ENCODE measurements at regions not wholly inside any gene's neighbourhood (a gene's known extent, or its start where the extent isn't known, plus 50 kb on each side); places are given as distances from the start of the nearest gene placed in this dataset.

DNA sequence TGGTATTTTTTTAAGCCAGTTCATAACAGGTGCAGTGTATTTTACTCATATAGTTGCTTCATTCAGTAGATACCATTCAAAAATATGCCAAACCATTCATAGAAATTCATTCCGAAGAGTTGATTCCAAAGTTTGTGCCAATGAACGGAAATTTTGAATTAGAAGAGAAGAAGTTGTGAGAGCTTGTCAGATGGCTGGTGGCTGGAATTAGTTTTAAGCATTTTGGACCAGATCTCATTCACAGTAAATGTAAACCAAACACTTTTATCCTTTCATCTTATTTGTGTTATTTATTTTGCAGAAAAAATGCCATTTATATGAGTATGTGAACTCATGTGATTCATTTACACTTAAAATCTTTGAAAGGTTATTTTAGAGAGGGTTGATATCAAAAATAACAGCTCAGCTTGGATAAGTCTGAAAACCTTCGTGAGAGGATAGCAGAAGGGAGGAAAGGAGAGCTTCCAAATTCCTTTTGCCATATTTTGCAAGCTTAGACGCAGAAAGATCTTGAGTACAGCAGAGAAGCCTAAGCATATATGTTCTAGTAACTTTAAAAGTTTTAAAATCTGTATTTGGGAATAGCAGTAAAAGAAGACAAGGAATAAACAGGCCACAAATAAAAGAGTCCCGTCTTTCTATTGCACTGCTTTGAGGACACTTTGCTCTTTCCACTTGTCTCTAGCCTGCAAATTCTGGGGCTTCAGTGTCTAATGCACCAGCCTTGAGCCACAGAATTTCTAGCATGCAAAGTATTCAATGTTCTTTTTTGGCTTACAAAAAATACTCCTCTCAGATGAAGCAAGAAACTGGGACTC, 253.6 kb upstream of the FLRT2 start:
- DNase-seq (ENCODE audit: low spot score), result no peak

DNA sequence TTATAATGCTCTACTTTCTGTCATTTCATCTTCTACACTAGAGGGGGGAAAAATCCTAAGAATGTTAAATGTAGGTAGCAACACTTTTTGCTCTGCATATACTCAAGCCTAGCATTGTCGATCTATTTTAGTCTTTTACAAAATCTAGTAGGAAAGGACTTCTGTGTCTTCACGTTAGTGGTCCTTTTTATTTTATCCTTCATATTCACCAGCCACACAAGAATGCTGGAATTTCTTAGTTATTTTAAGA, 253.0 kb upstream of the FLRT2 start:
- DNase-seq (ENCODE audit: low spot score), result no peak

DNA sequence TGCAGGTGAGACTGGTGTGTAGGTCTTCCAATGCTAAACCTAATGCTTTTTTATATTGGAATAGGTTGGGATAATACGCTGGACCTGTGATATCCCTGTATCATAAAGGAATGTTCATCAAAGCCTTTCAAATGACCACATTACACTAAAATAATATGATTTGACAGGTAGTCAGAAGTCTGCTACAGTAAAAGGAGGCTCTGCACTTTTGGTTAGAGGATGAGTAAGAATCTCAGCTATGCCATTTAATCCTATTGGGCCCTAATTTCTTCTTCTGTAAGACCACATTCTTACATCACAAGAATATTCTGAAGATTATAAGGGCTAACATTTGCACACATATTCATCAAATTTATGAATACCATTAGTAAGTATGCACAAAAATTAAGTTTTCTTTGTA, 250.5 kb upstream of the FLRT2 start:
- no peak for DNase-seq (ENCODE audit: low spot score)

DNA sequence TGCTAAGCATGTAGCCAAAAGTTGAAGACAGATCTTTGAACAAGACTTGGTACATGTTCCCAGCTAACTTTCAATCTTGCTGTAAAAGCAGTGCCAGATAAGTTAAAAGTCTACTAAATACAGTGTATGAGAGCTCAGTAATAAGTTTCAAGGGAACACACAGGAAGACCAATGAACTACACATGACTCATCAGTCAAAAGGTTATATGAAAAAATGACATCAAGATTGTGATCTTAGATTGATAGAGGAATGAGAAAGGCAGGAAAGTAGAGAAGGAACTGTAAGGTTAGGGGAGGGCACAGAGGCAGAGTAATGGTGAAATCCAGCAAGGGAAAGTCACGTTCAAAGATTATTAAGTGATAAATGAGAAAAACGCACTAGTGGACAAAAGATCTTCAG, 249.9 kb upstream of the FLRT2 start:
- DNase-seq (ENCODE audit: low spot score), result peak; percentile 10

DNA sequence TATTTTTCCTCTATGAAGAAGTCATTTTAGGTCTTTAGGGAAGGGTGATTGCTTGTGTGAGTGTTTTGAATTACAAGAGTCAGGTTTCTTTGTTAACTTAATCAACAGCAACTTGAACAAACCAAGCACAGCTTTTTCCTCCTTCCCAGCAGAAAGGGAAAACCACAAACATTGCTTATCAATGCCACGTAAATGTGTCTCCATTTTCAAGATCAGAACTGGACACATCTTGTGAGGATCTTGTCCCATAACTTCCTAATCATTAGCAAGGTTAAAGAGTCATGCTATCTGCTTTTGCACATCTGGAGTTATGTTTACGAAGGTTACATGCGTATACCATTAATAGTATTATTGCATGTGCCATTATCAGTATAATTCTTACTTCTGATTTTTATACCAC, 248.0 kb upstream of the FLRT2 start:
- DNase-seq (ENCODE audit: low spot score), result no peak

DNA sequence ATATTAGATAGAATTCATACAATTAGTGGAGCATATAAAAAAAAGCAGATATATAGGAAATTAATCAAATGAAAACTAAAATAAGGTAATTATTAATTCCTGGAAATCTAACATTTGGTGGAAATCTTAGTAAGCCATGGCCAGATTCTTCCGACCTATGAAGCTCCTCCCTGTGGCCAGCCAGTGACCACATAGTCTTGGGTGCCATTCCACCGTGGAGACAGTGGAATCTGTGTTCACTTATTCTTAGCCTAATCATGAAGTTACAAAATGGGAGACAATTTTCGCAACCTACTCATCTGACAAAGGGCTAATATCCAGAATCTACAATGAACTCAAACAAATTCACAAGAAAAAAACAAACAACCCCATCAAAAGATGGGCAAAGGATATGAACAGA, 241.9 kb upstream of the FLRT2 start:
- no peak for DNase-seq (ENCODE audit: low spot score)

DNA sequence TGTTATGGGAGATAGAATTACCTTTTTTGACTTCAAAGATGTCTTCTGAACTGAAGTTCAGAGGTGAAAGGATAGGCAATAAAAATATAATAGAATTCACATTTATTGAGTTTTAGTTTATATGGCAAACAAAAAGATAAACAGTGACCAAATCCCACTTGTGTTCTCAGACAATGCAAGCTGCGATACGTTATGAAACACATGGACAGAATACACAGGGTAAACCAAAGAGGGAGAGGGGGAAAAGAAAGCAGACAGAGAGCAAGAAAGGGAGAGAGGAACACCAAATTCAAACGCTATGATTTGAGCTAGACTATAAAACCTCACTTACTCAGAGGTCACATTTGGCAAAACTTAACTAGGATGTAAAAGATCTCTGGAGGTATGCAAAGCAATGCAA, 238.2 kb upstream of the FLRT2 start:
- no peak for DNase-seq (ENCODE audit: low spot score)

DNA sequence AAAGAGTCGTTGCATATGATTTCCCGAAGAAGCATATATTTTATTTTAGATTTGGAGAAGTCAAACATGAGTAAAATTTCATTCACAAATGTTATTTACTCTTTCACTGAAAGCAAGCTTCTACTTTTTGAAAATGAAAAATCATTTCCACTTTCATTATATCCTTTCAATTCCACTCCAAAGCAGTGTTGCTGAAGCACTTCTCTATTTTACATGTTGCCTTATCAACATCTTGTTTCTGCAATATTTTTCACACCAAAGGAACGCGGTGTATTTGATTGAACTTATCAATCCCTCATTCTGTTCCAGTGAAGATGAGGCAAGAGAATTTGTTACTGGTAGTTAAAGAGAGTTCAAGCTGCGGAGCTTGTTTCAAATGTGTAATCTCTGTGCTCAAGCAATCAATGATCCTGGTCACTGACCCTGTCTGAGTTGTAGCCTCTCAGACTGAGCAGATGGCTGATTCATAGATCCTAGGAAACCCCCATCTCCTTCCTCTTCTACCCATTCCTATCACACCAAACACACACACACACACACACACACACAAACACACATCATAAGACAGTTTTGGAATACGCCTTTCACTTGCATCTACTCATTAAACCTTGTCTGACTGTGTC, 236.2 kb upstream of the FLRT2 start:
- peak; percentile 4 for DNase-seq (ENCODE audit: low spot score)

DNA sequence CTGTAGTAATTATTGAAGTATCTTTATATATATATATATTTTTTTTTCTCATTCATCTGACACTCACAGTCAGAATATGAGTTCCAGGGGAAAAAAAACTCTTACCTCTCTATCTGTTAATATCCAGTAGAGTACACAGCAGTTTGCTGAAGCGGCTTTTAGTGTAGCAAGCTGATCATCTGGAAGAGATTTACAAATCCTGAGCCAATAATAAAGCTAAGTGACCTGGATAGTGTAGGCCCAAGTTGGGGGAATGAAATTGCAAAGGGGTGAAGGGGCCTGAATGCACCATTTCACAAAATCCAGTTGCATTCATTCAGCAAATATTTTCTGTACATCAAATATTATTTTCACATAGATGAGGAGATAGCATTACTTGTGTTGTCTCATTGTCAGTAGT, 234.6 kb upstream of the FLRT2 start:
- no peak for DNase-seq (ENCODE audit: low spot score)

DNA sequence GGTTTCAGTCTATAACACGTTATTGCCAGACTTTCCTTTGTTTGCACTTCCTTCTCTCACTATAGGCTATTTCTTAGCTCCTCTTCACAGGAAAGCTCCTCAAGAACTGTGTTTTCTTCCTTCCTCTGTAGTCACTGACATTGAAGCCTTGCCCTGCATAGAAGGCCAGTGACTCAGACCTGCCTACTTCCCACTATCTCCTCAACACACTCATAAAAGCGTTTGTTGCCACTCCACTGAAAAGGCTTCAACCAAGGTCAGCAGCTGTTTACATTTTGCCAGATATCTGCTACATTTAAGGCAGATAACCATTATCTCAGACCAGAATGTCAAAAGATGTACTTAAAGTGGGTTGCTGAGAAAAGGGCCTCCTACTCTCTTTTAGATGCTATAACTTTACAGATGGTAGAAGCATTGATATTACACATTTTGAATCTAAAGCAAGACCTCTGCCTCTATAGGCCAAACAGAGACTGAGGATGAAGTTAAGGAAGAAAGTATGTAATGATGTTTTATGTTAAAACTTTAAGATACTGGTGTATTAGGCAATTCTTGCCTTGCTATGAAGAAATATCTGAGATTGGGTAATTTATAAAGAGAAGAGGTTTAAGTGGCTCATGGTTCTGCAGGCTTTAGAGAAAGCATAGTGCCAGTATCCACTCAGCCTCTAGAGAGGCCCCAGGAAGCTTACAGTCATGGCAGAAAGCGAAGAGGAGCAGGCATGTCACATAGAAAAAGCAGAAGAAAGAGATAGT, 233.3 kb upstream of the FLRT2 start:
- DNase-seq (ENCODE audit: low spot score), result peak; percentile 35

DNA sequence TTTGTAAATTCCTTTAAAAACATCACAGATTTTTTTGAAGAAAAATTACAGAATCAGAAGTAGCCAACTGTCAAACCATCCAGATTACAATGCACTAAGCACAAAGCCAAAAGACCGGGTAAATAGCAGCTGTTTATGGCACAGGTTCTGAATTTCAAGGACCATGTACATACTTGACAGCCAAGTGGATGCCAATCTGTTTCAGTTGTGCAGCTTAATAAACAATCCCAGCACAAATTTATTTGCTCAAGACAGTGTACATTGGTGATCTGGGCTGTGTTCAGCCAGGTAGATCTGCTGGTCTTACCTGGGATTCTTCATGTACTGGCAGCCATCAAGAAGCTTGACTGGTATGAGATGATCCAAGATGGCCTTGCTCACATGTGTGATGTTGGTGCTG, 229.8 kb upstream of the FLRT2 start:
- no peak for DNase-seq (ENCODE audit: low spot score)

DNA sequence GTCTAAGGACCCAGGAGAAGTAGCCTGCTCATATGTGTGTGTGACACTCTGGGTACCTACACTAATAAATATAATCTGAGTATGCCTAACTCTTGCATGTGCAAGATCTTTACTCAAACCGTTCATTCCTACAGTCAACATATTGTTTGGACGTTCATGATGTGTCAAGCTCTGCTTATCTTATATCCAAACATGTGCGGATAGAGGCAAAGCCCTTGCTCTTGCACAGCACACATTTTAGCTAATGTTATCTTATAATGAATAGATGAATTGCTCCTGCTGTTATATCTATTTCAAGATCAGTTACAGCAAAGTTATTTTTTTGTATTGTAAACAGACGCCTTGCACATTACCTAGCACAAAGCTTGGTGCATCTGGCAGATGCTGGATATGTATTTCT, 228.4 kb upstream of the FLRT2 start:
- no peak for DNase-seq (ENCODE audit: low spot score)

DNA sequence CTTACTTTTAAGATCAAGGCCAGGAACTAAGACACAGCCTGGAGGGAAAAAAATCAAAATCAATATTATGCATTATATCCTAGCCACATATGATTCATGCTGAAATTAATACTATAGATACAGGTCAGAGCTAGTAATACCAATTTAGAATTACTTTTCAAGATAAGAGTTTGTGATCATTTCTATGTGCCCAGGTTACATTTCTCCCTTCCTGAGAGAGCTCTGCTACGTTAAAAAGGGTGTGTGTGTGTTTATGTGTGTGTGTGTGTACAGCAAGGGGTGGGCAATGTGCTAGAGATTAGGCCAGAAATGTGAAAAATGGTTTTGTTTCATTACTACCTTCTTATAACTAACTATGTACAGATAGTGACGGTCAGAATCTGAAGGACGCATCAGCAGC, 223.9 kb upstream of the FLRT2 start:
- no peak for DNase-seq (ENCODE audit: low spot score)

DNA sequence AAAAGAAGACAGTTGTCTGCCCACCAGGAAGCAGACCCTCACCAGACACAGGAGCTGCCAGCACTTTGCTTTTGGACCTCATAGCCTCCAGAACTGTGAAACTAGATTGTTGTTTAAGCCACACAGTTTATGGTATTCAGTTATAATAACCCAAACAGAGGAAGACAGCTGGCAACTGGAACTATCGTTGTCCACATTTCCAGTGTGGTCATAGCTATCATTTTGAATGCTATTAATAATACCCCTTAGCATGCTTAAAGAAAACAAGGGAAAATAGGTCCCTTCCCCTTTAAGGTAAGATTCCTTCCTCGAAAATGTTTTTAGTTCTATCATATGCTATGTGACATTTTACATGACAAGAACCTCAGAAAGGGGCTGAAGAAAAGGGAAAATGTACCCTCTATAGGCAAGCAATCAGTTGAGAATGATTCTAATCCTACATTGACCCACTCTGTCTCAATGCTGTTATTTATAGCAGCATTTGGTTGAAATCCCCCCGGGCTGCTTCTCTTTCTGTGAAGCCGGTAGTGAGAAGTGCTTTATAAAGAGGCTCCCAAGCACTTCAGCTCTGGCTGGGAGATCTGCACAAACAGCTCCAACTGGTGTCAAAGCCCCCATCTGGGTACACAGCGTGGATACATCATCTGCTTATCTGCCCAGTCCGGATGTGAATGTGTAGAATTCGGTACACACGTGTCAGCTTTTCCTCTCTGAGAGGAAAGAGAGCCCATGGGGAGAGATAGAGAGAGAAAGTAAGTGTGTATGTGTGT, 221.2 kb upstream of the FLRT2 start:
- DNase-seq (ENCODE audit: low spot score), result no peak

DNA sequence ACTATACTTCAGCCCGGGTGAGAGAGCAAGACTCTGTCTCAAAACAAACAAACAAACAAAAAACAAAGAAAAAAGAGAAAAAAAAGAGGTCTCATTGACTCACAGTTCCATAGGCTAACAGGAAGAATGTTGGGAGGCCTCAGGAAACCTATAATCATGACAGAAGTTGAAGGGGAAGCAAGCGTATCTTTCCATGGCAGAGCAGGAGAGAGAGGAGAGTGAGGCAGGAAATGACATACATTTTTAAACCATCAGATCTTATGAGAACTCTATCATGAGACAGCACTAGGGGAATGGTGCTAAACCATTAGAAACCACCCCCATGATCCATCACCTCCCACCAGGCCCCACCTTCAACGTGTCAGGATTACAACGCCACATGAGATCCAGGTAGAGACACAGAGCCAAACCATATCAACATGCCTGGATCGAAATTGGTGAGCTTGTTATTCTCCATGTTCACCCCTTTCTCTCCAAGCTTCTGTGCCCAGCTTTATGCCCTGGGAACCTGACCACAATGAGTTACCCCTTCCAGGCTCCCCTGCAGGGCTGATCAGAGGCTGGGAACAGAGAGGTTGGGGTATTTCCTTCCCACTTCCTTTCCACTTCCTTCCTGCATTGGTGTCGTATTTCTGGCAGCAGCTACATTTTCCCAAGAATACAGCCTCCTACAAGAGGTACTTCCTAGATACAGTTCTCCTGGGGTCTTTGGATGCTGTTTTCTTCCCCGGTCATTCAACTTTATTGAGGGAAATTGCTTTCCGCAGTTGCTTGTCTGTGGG, 219.3 kb upstream of the FLRT2 start:
- DNase-seq (ENCODE audit: low spot score), result no peak

DNA sequence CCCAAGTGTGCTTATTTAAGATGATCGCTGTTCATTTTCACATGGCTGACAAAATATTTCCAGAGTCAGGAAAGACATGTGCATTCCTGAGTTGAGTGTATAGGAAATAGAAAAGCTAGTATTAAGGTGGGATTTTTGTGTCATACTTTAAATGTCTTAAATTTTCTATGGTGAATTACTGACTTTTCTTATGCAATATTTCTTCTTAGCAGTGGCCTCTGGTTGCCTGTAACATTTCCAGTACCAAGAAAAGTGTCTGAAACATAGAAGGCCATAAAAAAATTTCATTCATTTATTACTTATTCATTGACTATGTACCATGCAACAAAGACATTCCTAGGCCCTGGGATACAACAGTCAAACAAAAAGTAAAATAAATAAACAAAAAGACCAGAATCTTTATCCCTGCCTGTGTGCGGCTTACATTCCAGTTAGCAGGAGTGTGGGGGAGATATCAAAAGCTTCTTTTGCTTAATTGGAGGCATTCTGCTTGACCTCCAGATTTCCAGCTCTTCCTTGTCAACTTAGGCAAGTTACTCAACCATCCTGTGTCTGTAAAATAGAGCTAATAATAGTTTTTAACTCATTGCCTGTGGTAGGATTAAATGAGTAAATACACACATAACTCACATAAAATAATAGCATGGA, 216.3 kb upstream of the FLRT2 start:
- no peak for DNase-seq (ENCODE audit: low spot score)

DNA sequence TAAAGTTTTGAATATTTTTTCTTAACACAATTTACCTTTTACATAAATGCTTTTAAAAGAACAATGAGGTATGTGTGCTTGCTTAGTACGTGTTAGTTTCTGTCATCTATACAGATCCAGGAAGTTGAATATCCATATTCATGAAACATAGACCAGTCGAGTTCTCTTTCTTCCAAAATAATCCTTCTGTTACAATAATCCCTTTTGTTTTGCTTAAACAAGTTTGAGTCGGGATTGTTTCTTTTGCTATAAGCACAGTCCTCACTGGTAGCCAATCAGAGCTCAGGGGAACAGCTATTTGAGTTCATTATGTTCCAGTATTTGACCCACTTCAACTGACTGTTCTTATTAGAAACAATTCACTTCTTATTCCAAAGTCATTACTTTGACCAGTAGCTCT, 214.7 kb upstream of the FLRT2 start:
- no peak for DNase-seq (ENCODE audit: low spot score)

DNA sequence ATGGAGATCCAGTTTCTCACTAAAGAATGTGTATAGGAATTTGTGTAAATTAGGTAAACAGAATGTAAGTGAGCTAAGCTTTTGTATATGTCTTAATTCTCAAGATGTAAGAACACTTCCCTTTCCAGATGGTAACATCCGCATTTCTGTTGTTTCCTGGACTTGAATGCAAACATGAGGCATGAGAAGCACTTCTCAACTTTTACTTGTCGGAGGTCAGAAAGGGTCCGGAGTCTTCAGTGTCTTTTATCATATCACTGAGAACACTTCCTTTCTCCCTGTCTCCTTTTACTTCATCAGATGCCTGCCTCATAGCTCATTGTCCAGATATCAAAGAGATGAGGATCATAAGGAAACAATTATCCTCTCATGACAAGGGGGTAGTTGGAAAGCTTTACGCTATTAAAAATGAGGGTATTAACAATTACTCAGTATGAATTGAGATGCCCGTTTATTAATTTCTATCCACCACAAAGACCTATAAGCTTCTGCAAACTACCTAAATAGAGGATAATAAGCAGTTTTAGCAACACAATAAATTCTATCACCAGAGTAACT, 214.1 kb upstream of the FLRT2 start:
- no peak for DNase-seq (ENCODE audit: low spot score)

DNA sequence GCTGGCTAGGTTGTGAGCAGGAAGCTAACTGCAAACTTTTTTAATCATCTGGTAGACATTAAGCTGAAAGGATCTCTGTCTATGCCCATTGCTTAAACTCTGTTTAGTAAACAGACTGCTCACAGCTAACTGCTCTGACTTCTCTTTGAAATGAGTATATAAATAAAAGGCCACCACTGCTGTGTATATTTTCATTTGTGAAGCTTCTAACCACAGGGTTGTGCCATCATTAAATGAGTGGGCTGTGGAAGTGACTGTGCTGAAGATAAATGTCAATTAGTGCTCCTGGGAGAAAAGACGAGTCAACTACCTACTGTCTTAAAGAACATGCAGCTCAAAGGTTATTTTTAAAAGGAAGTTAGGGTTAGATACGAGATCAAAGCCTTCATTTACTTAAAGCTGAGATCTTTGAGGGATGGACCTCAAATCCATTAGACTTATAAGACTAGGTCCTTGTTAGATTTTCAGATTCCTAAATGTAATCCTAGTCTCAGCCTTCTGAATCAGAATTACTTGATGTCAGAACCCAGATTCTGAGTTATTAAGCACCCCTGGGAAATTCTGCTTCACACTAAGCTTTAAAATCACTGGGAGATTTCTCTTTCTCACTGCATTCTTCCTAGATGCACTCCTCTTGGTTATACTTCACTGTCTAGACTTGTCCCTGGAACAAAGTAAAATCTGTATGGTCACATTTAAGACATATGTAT, 213.1 kb upstream of the FLRT2 start:
- DNase-seq (ENCODE audit: low spot score), result no peak

DNA sequence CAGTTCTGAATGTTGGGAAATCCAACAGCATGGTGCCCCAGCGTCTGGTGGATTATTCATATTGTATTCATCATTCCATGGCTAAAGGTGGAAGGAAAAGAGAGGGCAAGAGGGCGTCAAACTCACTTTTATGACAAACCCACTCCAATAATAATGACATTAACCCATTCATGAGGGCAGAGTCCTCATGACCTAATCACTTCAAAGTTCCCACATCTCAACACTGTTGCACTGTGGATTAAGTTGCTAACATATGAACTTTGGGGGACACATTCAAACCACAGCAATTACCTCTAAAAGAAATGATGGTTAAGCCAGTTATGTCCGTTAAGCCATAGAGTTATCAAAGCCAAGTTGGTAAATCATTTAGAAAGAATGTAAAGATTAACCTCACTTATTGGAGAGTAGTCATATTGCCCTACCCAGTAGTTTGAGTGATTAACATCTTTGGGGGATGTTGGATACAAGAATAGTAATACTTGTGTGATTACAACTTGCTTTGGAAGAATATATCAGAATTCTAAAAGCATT, 212.4 kb upstream of the FLRT2 start:
- peak; percentile 46 for DNase-seq (ENCODE audit: low spot score)
